Omental fat pad (tissue), 3 donors: ENCODE measurements at regions not wholly inside any gene's neighbourhood (a gene's known extent, or its start where the extent isn't known, plus 50 kb on each side); places are given as distances from the start of the nearest gene placed in this dataset.

Experiments used
- ATAC-seq: fragments of 150-250 bp; one replicate; pipeline ENCODE4 v1.9.1; 2016; ENCODE audit warnings: mild to moderate bottlenecking, moderate library complexity; ENCODE audit not compliant: low FRiP score
- DNase-seq: peaks from one replicate; pipeline ENCODE4 v3.0.0-alpha.2; 2019; ENCODE audit warnings: low spot score
- TF ChIP-seq, protein P1 (sequence below), 3 donors: fragments of 450-650 bp; IDR thresholded peaks; one replicate each; pipeline ENCODE4 v1.5.1; 2016 to 2017; ENCODE audit warnings: antibody characterized with exemption in 3 of 3, mild to moderate bottlenecking in 3 of 3, moderate library complexity in 2 of 3

DNA sequence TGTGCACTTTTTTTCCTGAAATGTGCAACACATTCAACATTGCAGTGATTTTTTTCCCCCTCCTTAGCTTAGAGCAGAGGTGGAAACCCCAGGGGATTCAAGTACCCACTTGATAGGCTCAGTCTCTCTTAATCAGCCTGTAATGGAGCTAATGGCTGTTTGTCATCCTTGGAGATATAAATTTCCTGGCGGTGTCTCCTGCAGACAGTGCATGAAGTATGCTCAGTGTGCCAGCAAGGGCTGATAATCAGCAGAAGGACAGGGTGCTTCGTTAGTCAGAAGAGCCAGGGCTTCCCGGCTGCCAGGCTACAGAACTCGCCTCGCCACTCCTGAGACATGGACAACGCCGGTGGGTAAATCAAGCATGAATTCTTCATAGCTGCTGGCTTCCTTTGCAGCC lies 69.8 kb upstream of the PHACTR2 start:
- no peak for DNase-seq
- TF ChIP-seq, protein P1, sequence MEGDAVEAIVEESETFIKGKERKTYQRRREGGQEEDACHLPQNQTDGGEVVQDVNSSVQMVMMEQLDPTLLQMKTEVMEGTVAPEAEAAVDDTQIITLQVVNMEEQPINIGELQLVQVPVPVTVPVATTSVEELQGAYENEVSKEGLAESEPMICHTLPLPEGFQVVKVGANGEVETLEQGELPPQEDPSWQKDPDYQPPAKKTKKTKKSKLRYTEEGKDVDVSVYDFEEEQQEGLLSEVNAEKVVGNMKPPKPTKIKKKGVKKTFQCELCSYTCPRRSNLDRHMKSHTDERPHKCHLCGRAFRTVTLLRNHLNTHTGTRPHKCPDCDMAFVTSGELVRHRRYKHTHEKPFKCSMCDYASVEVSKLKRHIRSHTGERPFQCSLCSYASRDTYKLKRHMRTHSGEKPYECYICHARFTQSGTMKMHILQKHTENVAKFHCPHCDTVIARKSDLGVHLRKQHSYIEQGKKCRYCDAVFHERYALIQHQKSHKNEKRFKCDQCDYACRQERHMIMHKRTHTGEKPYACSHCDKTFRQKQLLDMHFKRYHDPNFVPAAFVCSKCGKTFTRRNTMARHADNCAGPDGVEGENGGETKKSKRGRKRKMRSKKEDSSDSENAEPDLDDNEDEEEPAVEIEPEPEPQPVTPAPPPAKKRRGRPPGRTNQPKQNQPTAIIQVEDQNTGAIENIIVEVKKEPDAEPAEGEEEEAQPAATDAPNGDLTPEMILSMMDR (IDR thresholded peaks at IDR 0.05): no peak
- ATAC-seq: peak; percentile 37

DNA sequence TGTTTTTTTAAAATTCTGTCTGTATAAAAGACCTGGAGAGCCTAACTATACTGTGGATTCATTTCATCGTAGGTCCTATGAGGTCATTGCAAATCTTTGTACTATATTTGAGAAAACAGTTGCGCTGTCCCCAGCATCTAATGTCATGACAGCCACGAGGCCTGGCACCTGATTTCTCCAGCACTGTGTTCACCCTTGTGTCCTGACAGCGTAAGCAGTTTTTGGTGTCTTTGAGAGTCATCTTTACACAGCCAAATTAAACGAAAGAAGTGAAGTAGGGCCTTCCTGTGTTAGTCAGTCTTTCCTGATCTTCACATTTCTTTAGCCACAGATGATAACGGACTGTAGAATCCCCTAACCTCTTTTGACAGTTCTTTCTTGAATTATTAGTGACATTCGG lies 70.6 kb upstream of the PHACTR2 start:
- ATAC-seq (no peak), DNase-seq (no peak)
- TF ChIP-seq, protein P1 (IDR thresholded peaks at IDR 0.05): no peak

DNA sequence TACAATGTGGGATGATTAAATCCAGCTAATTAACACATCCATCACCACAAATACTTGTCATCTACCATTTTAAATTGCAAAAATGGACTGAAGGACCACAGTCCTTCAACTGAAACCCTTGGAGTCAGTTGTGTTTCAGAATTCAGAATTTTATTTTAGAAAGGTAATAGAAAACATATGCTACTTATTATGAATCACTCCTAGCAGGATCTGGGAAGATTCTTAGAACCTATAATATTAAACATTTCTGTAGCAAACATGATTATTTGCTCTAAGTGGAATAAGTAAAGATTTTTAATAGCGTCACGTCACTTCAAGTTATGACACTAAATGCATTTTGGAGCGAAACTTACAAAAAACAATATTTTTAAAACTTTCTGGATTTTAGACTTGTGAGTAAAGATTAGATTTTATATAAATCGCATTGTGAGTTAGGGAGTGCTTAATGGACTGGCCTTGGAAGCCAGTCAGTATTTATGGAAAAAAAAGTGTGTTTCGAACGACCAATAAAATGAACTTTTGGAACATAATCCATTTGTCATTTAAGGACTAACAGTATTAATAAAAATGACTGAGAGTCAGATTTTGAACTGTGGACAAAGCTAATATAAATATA lies 71.8 kb upstream of the PHACTR2 start:
- no peak for ATAC-seq
- TF ChIP-seq, protein P1 (IDR thresholded peaks at IDR 0.05): no peak
- DNase-seq: no peak

DNA sequence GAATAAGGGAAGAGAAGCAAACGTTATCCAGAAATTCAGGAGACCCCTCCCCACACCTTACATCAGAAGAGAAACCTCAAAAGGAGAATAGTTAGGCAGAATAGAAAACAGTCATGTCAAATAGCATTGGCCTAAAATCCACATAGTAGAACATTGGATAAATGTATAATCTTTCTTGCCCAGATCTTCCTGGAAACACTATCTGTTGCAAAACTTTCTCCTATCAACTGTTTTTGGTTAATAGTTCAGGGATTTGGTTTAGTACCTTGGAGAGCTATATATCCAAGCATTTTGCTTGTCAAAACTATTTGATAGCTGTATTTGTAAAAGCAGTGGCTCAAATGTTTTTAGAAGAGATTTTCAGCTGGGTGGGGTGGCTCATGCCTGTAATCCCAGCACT lies 74.3 kb upstream of the PHACTR2 start:
- TF ChIP-seq, protein P1 (IDR thresholded peaks at IDR 0.05): no peak
- DNase-seq: no peak
- ATAC-seq: peak; percentile 76

DNA sequence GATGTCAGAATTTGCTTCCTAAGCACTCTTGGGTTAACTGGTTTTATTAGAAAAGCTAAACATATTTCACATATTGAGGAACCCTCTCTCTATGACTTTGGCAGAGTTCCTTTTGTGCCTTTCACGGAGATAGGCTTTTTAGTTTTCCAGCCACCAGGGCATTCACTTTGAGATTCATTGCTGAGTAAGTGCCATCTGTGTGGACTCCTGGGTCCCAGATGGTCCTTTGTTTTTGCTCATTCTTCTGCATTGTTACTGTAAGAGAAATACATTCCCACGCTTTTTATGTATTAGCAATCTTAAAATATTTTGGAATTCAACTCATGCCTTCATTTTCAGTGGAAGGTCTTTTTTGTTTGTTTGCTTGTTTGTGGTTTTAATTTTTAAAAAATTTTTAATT lies 76.3 kb upstream of the PHACTR2 start:
- TF ChIP-seq, protein P1 (IDR thresholded peaks at IDR 0.05): no peak

DNA sequence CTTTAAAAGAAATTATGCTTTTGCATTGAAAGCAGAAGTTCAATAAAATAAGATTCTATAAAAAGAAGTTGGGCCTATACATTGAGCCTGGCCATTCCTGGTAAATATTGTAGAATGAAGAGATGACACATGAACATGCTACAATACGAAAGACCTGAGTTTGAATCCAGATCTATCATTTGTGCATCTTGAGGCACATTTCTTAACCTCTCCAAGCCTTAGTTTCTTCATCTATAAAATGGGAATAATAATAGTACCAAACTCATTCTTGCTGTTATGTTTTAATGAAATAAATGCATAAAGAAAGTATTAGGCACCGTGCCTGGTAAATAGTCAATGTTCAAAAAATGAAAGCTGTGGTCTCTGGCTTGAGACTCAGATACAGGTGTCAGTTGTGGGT lies 76.9 kb upstream of the PHACTR2 start:
- no peak for ATAC-seq
- TF ChIP-seq, protein P1 (IDR thresholded peaks at IDR 0.05): no peak
- no peak for DNase-seq

More for the DNA sequence above, 76.3 kb upstream of the PHACTR2 start:
- DNase-seq (no peak), ATAC-seq (no peak)

DNA sequence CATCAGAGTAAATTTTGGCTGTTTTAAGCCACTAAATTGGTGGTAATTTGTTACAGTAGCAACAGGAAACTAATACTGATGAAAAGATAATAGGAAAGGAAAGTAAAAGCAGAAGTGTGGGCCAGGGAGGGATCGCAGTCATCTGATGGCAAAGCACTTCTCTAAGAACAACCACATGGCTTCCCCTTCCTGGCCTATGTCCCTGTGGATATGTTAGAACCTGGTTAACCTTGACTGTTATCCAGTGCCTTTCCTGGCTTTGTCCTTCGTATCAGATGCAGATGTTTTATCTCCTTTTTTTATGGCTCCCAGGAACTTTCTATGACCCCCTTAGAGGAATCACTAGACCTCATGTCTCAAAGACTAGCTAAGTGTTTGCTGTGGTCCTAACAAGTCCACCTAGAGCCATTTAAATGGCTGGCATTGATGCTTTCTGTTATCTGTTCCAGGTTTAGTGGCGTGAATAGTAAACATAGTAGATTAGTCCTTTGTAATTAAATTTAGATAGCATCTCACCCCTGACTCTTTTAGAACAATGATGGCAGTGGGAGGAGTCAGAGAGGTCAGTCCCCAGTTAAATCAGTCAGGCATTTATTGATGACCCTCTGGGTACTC lies 79.2 kb upstream of the PHACTR2 start:
- TF ChIP-seq, protein P1 (IDR thresholded peaks at IDR 0.05): no peak
- no peak for DNase-seq
- ATAC-seq: no peak
